GM06990 (cell line): ENCODE measurements at regions not wholly inside any gene's neighbourhood (a gene's known extent, or its start where the extent isn't known, plus 50 kb on each side); places are given as distances from the start of the nearest gene placed in this dataset.

Experiments
- DNase-seq: peaks from one replicate; pipeline ENCODE4 v3.0.0-alpha.2; 2011; ENCODE audit not compliant: insufficient read length; ENCODE audit errors: extremely low read depth
- H3K27me3 ChIP-seq: replicated peaks from 2 replicates; pipeline ENCODE4 v1.6.0; 2011; ENCODE audit warnings: low read length; ENCODE audit not compliant: control insufficient read depth, insufficient read depth
- H3K36me3 ChIP-seq: 2 replicates; pipeline ENCODE4 v1.5.1; 2011; ENCODE audit warnings: low read length; ENCODE audit not compliant: control insufficient read depth, insufficient read depth
- H3K4me3 ChIP-seq: replicated peaks from 2 replicates; pipeline ENCODE4 v1.5.1; 2011; ENCODE audit warnings: low read depth, mild to moderate bottlenecking, control low read depth, low read length
- CTCF ChIP-seq: IDR thresholded peaks from 2 replicates; pipeline ENCODE4 v1.5.1; 2011; ENCODE audit warnings: low read length, control low read depth, mild to moderate bottlenecking, inconsistent platforms; ENCODE audit not compliant: insufficient read depth, poor library complexity, severe bottlenecking

GRCh38 chr1:58901008-58901407, 117.2 kb upstream of the JUN start:
- Histone ChIP-seq H3K27me3 (no peaks in the 10 kb centered on the region), H3K36me3 (no peaks in the 10 kb centered on the region), H3K4me3 (no peak overlapping the region)
- no peak for TF ChIP-seq CTCF
- no peak for DNase-seq

DNA sequence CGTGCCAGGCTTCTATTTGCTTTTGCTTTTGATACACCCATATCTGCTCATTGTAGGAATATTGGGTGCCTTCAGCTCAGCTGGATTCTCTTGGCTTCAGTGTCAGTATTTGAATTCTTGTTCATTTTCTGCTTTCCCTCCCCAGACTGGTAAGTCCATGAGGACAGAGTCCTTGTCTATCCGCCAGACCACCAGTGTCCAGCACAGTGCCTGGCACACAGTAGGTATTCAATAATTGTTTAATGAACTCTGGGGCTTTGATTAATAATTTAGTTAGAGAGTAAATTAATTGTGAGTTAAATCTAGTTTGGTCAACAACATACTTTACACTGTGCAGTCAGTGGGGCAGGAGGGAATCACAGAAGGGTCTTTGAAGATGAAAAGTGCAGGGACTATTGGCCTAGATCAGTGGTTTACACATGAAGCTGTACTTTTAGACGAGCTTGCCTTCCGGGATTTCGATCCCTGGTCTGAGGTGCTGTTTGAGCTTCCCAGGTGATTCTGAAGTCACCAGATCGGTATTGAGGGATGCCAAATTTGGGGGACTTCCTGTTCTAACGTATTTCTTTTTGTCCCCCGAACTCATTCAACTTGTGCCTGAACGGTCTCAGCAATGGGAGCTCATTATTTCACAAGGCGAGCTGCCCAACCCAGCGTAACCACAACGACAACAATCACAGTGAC, 119.1 kb upstream of the JUN start:
- no peak for DNase-seq
- TF ChIP-seq CTCF: no peak
- peak overlapping the region; percentile 48 for H3K4me3 ChIP-seq

DNA sequence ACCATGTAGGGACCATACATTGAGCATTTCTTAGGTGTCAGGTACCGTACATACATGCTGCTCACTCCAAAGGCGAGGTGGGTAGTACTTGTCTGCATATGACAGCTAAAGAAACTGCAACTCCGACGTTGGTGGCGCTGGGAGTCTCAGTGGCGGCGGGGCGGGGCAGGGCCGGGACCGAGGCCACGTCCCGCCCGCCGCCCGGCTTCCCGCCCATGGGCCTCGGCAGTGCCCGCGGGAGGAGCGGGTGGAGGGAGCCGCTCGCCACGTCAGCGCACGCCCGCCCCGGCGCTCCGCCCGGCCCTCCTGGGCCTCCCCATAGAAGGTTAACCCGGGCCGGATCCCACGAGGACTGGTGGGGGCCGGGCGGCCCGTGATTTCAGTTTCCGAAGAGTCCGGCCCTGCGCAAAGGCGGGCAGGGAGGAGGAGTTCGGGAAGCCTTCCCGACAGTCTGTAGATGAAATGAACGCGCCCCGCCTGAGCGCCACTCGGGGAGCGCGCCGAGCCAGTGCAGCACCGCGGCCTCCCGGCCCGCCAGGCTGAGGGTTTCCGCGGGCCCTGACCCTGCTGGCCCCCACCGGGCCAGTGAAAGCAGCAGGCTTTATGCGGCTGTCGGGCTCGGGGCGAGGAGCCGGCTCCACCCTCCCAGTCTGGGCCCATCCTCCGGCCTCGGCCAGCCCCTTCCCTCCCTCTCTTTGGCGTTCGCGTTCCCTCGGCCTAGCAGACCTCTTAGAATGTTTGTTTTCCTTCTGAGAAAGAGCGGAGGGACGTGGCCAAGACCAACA, 119.9 kb upstream of the JUN start:
- no peak for TF ChIP-seq CTCF
- Histone ChIP-seq H3K27me3 (no peaks in the 10 kb centered on the region), H3K4me3 (peak overlapping the region; percentile 64), H3K36me3 (no peaks in the 10 kb centered on the region)
- peak; percentile 90 for DNase-seq

More for the DNA sequence above, 119.1 kb upstream of the JUN start:
- Histone ChIP-seq H3K36me3 (no peaks in the 10 kb centered on the region), H3K27me3 (no peaks in the 10 kb centered on the region)

DNA sequence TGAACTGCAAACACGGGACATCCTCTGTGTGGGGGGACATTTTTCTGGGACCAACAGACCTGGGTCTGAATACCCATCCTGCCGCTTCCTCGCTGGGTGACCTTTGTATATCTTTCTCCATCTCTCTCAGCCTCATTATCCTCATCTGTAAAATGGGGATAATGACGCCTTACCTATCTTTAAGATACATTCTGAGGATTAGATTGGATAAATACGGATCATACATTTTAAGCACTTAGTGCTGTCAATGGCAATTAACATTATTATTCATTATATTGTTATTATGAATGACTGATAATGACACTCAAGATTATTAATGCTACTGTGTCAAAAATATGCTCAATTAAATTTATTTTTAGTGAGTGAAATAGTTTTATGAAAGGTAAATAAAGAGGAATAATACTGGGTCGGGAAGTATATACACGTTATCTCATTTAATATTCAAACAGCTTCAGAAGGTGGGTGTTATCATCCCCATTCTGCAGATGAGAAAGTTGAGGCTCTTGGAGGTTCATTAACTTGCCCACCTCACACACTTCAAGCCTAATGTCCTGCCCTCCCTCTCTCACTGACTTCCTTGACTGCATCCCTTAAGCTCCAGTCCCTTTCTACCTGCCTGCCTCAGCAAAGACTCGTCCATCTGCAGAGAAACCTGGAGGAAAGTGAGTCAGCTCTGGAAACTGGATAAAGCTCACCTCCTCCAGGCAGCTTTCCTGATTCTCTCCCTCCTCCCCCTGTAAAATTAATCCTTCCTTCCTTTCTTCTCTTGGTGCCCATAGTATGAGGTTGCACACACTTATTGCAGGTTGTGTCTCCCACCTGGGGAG, 120.7 kb upstream of the JUN start:
- no peak for DNase-seq
- Histone ChIP-seq H3K27me3 (no peaks in the 10 kb centered on the region), H3K4me3 (peak overlapping the region; percentile 64), H3K36me3 (no peaks in the 10 kb centered on the region)
- no peak for TF ChIP-seq CTCF

GRCh38 chr1:58905126-58905490, 121.3 kb upstream of the JUN start:
- DNase-seq: no peak
- TF ChIP-seq CTCF: no peak
- Histone ChIP-seq H3K27me3 (no peaks in the 10 kb centered on the region), H3K36me3 (no peaks in the 10 kb centered on the region), H3K4me3 (no peak overlapping the region)
